SH-SY5Y (cell line): ENCODE measurements at regions not wholly inside any gene's neighbourhood (a gene's known extent, or its start where the extent isn't known, plus 50 kb on each side); places are given as distances from the start of the nearest gene placed in this dataset.

Source experiments
- GATA2 ChIP-seq: IDR thresholded peaks from 2 replicates; pipeline ENCODE4 v1.6.1; 2011; ENCODE audit warnings: mild to moderate bottlenecking, low read depth, low read length
- GATA3 ChIP-seq: IDR thresholded peaks from 2 replicates; pipeline ENCODE4 v1.6.1; 2011; ENCODE audit warnings: low read depth, mild to moderate bottlenecking, low read length, moderate library complexity

GRCh38 chr3:75082845-75083244 lies 468.4 kb upstream of the CNTN3 start:
- TF ChIP-seq GATA2 (no peak), GATA3 (no peak)

- TF ChIP-seq GATA3, result no peak
- no peak for TF ChIP-seq GATA2
Observed at GRCh38 chr3:75089841-75090240, 475.4 kb upstream of the CNTN3 start.

GRCh38 chr3:75101329-75102147 lies 487.1 kb upstream of the CNTN3 start:
- TF ChIP-seq GATA3 (no peak), GATA2 (no peak)

GRCh38 chr3:75110741-75111140 lies 496.3 kb upstream of the CNTN3 start:
- TF ChIP-seq GATA3 (no peak), GATA2 (no peak)

GRCh38 chr3:75115695-75116094 lies 501.2 kb upstream of the CNTN3 start:
- no peak for TF ChIP-seq GATA2
- no peak for TF ChIP-seq GATA3

GRCh38 chr3:75118779-75119178 lies 504.3 kb upstream of the CNTN3 start:
- TF ChIP-seq GATA3 (no peak), GATA2 (no peak)

- TF ChIP-seq GATA2 (no peak), GATA3 (no peak)
Observed at GRCh38 chr3:75126556-75126955, 512.1 kb upstream of the CNTN3 start.

- no peak for TF ChIP-seq GATA2
- TF ChIP-seq GATA3, result no peak
Observed at GRCh38 chr3:75129101-75129500, 514.6 kb upstream of the CNTN3 start.

GRCh38 chr3:75136100-75136897 lies 521.8 kb upstream of the CNTN3 start:
- TF ChIP-seq GATA2, result no peak
- no peak for TF ChIP-seq GATA3

GRCh38 chr3:75138345-75138744 lies 523.9 kb upstream of the CNTN3 start:
- no peak for TF ChIP-seq GATA2
- TF ChIP-seq GATA3, result no peak

- no peak for TF ChIP-seq GATA2
- TF ChIP-seq GATA3, result no peak
Observed at GRCh38 chr3:75140904-75141615, 523.1 kb upstream of the FRG2C start.

- no peak for TF ChIP-seq GATA3
- TF ChIP-seq GATA2, result no peak
Observed at GRCh38 chr3:75144406-75144805, 519.7 kb upstream of the FRG2C start.

- TF ChIP-seq GATA3, result no peak
- TF ChIP-seq GATA2, result no peak
Observed at GRCh38 chr3:75171630-75172230, 492.4 kb upstream of the FRG2C start.

GRCh38 chr3:75176937-75177336 lies 487.2 kb upstream of the FRG2C start:
- no peak for TF ChIP-seq GATA3
- TF ChIP-seq GATA2, result no peak
